DMS153 treated with DMSO at 0.1 percent for 48 hours (cell line): ENCODE measurements at regions not wholly inside any gene's neighbourhood (a gene's known extent, or its start where the extent isn't known, plus 50 kb on each side); places are given as distances from the start of the nearest gene placed in this dataset.
"Not testable (repeated sequence)": the region's sequence is repeated elsewhere in the genome, so short reads cannot be mapped to it uniquely, and the experiment has no call there.

Experiments
- DNase-seq: peaks from one replicate; lab custom pipeline; 2025; ENCODE audit not compliant: unreplicated experiment; lab: John Stamatoyannopoulos, UW

DNA sequence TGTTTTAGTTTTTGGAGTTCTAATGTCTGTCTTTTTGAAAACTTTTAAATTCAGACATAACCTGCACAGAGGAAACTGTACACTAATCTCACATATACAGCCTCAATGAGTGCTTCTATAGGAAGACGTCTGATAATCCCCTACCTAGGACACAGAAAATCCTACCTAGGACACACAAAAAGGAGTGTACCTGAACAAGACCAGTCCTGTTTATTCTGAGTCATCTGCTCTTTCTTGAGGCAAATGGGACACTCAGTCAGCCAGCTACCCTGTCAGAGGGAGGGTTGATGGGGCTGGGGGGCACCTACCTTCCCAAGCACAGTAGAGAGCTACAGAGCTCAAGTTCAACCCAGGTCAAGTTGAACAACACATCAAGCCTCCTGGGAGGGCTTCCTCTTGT, 346.6 kb upstream of the NCAM1 start:
- no peak for DNase-seq

GRCh38 chr11:112615238-112615637, 346.0 kb upstream of the NCAM1 start:
- no peak for DNase-seq

- no peak for DNase-seq
These were observed 345.3 kb upstream of the NCAM1 start for GRCh38 chr11:112615891-112616290.

DNA sequence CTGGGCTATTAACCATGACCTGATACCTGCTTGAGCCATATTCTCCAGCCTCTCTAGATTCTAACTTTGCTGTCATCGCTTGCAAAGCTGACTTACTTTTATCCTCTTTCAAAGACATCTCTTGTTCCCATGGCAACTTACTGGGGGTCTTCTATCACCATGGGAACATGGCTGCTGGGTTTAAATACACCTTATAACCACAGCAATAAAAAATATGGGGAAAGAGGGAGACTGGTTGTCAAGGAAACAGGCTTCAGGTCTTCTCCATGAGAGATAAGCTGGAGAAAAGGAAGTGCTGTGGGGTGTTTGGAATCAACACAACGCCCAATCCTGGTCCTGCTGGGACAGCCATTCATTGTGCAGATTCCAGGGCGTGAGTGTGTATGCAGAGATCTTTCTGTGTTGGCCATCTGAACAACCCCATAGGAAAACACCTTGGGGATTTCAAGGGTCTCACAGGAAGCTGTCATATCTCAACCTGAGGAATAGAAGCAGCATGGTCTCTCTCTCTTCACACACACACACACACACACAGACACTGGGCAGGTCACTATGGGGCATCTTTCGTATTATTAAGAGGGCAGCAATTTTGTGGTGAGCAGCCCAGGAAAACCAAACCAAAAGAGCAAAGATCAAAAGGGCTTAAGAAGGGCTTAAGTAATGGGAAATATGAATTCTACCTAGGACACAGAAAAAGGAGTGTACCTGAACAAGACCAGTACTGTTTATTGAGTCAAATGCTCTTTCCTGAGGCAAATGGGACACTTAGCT, 344.7 kb upstream of the NCAM1 start:
- DNase-seq = no peak

DNA sequence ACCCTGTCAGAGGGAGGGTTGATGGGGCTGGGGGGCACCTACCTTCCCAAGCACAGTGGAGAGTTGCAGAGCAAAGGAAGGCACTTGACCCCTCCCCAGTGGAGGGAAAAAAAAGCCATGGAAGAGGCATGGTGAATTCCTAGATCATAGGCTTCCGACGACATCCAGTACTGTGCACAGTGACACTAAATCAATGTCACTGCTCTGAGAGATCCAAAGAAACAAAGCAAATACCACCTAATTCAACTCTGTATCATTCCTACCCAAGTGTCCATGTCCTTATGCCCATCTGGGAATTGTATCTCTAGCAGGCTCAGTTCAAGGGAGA, 344.2 kb upstream of the NCAM1 start:
- no peak for DNase-seq

DNA sequence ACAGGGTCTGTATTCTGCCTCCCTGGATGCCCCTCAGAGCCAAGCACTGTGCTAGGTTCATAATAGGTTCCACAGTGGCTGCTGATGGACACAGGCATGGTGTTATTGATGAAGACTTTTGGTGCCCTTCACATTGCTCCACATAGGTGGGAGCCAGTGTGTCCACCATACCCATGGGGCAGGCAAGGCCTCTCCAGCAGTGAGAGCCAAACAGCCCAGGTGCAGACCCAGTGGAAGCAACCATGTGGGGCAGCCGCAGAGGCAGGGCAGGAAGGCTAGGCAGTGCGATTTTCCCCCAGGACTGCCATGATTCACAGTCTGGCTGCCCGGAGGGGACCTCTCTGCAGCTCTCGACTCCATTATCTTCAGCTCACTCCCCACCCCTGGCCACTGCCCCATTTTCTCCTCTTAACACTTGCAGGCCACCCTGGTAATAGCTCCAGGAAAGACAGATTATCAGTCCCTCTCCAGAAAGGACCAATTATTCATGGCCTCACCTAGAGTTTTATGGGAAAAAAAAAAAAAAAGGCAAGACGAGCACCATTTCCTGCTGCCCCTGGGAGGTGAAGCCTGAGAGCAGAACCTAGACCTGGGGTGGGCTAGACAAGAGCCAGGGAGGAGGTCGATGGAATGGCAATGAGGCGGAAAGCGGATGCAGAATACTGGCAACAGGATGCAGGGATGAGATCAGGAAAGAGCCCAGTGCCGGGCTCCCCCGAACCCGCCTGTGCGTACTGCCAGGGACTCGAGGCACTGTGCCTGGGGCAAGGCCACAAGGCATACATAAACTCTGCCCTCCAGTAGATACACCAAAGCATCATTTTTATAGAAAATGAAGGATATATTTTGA, 343.0 kb upstream of the NCAM1 start:
- DNase-seq = no peak

GRCh38 chr11:112619106-112619505, 342.1 kb upstream of the NCAM1 start:
- no peak for DNase-seq

GRCh38 chr11:112620621-112621394, 340.4 kb upstream of the NCAM1 start:
- DNase-seq = no peak

DNA sequence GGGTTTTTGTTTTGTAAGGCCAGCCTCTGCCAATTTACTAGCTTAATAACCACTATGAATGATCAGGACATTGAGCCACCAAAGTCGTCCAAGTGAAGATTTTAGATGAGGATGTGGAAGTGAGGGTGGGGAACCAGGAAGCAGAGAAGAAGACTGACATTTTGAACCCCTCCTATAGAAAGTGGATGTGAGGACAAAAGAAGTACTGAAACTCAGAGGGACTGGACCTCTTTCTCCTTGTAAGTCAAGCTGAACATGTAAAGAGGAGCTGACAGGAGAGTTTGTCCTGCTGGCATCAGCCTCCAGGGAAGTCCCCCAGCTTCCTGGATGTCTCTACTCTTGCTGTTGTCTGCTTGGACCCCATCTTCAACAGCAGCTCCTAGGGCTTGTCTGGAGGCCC, 338.2 kb upstream of the NCAM1 start:
- no peak for DNase-seq

DNA sequence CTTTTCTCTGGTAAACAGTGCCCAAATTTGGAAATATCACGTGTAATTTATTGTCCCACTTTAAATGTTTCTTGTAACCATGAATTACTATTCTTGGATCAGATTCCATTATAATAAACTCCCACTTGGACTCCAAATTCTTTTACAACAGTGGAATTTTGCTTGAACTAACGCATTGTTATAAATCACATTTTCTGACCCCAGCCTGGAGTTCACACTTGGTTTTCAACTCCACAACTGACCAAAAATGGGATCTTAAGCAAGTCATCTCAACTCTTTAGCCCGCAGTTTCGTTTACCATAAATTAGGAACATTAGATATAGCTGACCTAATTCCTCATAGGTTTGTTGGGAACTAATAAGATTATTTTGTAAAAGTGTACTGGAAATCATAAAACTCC, 336.8 kb upstream of the NCAM1 start:
- no peak for DNase-seq

GRCh38 chr11:112624971-112625370, 336.2 kb upstream of the NCAM1 start:
- DNase-seq = not testable (repeated sequence)

DNA sequence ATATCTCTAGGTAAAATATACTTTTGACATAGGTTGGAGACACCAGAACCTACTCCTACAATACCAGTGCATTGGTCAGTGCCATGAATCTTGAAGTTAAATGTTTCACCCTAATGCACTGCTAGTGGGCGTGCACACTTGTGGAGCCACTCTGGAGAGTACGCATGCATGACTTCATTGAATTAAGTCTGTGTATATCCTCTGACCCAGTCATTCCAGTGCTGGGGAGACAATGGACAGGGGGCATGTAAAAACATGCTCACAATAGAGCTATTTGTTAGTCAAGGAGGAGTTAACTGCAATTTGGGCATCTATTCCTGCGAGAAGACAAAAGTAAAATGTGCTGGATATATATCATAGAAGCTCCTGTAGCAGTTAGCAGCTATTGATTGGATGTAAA, 335.4 kb upstream of the NCAM1 start:
- DNase-seq = no peak

DNA sequence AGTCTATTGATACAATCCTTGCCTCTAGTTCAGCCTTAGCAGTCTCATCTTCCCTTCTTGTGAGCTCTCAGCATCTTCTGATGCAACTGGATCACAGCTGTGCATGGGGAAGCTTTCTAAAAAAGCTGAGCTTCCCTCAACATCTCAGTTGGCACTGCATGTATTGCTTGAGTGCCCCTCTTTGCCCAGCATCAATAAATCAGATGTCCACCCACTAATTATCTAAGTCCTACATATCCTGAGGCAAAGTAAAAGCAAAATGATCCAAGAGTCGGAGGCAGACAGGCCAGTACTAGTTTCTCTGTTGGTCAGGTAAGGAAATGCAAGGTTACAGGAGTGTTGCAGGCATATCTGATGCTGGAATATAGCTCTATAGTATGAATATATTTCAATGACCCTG, 334.5 kb upstream of the NCAM1 start:
- no peak for DNase-seq

DNA sequence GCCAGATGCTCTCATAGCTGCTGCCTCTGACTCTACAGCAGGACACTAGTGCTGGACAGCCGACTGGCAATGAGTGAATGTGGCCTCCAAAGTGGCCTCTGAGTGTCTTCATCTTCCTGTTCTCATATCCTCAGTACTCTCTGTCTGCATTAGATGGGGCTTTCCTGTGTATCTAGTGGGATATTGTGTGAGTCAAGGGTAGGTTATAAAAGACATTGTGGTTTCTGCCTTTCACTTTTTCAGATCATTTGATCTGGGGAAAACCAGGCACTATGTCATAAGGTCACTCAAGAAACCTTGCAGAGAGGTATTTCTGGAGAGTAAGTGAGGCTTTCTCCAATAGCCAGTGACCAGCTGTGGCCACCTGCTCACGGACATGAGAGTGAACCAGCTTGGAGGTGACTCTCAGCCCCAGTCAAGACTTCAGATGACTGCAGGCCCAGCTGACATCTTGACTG, 333.6 kb upstream of the NCAM1 start:
- no peak for DNase-seq

DNA sequence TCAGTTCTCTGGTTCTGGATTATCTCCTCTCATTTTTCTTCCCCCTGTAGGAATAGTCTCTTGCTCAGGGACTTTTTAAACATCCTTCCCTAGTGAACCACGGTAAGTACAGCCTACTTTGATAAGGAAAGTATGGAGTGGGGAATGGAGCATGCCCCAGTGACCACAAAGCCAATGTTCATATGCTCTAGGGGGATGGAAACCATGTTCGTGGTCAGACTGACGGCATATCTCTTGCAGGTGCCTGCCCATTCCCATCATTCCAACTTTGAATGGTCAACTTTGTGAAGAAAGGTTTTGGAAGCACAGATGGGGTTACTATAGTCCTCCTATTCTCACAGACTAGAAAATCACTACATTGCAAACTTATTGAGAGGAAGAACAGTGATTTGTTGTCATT, 332.5 kb upstream of the NCAM1 start:
- no peak for DNase-seq

DNA sequence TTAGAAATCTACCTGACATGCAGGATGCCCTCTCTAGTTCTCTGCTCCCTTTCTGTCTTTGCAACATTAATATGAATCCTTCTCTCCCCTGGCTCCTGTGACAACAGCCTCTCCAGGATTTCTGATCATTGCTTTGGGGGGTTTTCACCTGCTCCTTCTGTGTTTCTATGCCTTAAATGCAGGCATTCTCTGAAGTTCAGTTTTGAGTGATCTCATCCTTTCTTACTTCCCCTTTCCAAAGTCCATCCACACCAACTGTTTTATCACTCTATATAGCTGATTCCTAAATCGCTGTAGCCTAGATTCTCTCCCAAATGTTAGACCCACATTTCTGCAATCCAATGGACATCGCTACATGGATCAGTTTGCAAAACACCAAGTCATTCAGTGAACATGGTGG, 330.7 kb upstream of the NCAM1 start:
- DNase-seq = no peak

DNA sequence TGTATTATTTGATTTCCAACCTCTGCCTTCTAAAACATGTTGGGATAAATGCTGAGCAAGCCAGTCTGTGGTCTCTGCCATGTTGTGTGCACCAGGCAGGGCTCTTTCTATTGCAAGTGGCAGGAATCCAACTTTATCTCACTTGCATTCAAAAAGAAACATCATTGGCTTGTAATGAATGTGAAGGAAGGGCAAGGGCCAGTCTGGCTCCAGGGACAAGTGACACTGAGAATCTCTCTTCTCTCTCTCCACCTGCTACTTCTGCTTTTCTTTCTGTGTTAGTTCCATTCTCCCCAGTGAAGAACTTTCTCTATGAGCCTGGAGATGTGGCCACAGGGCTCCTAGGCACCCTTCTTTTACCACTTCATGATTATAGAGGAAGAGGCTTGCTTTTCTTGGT, 329.9 kb upstream of the NCAM1 start:
- no peak for DNase-seq

DNA sequence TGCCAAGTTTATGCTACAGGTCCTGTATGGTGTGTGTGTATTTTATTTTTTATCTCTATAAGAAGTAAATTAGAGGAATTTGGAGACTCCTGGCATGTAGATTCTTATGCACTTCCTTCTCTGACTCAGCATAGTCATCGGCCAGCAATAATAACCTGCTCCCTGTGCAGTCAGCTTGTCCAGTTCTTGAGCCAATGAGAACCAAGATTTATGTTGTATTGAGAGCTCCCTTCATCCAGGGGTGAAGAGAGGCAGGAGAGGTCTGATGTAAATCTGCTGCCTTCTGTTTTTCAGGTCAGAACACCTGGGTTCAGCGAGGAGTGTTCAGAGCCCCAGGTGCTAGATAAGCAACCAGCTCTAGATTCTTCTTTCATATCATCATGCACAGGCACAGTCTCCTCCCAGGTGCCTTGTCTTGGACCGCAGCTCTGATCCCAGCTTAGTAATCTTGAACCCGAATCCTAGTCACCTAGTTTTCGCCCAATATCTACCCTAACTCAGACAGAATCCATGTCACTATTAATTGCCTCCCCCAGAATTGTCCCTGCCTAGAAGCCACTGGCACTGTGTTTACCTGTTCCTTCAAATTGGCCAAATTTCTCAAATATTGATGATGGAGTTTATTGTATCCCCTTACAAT, 328.2 kb upstream of the NCAM1 start:
- DNase-seq = no peak

GRCh38 chr11:112634551-112634950, 326.7 kb upstream of the NCAM1 start:
- no peak for DNase-seq

GRCh38 chr11:112634995-112635737, 326.1 kb upstream of the NCAM1 start:
- no peak for DNase-seq

GRCh38 chr11:112637076-112637475, 324.1 kb upstream of the NCAM1 start:
- no peak for DNase-seq
